Nephron progenitor cell (in vitro differentiated cells): ENCODE measurements at regions not wholly inside any gene's neighbourhood (a gene's known extent, or its start where the extent isn't known, plus 50 kb on each side); places are given as distances from the start of the nearest gene placed in this dataset.

ENCODE experiments used
- DNase-seq: peaks from one replicate; pipeline ENCODE4 v3.0.0; 2021
- H3K27ac Mint-ChIP-seq: 2 replicates; pipeline ENCODE4 v1.8.0; 2021; ENCODE audit warnings: mild to moderate bottlenecking, moderate library complexity, mixed read lengths
- H3K27me3 Mint-ChIP-seq: 2 replicates; pipeline ENCODE4 v1.8.0; 2021; ENCODE audit warnings: mild to moderate bottlenecking, low read depth, mixed read lengths; ENCODE audit not compliant: poor library complexity
- H3K36me3 Mint-ChIP-seq: 2 replicates; pipeline ENCODE4 v1.8.0; 2021; ENCODE audit warnings: low read depth, mixed read lengths
- H3K4me1 Mint-ChIP-seq: 2 replicates; pipeline ENCODE4 v1.8.0; 2021; ENCODE audit warnings: mixed read lengths
- H3K4me3 Mint-ChIP-seq: 2 replicates; pipeline ENCODE4 v1.8.0; 2021; ENCODE audit warnings: mild to moderate bottlenecking, moderate library complexity, mixed read lengths
- H3K9me3 Mint-ChIP-seq: 2 replicates; pipeline ENCODE4 v1.8.0; 2021; ENCODE audit warnings: mild to moderate bottlenecking, moderate library complexity, mixed read lengths
- CTCF ChIP-seq: fragments of 200-600 bp; sonication (generic); IDR thresholded peaks from 2 replicates; pipeline ENCODE4 v1.5.0; 2021; ENCODE audit warnings: antibody characterized with exemption

GRCh38 chr6:139547804-139548203, 173.4 kb upstream of the CITED2 start:
- Mint-ChIP-seq H3K4me1 (peaks cover 59% of the 10 kb centered on the region), H3K4me3 (peak overlapping the region; percentile 17), H3K27ac (peak overlapping the region; percentile 74), H3K36me3 (peaks cover 4% of the 10 kb centered on the region), H3K27me3 (no peaks in the 10 kb centered on the region), H3K9me3 (peaks cover 11% of the 10 kb centered on the region)
- TF ChIP-seq CTCF: no peak
- DNase-seq: no peak

- no peak for DNase-seq
- no peaks in the 10 kb centered on the region for H3K36me3 Mint-ChIP-seq
- H3K9me3 Mint-ChIP-seq: peaks cover 6% of the 10 kb centered on the region
- TF ChIP-seq CTCF: no peak
- peak overlapping the region; percentile 74 for H3K27ac Mint-ChIP-seq
- peaks cover 62% of the 10 kb centered on the region for H3K4me1 Mint-ChIP-seq
- H3K27me3 Mint-ChIP-seq: no peaks in the 10 kb centered on the region
- H3K4me3 Mint-ChIP-seq: peak overlapping the region; percentile 59
Observed at GRCh38 chr6:139547122-139547776, 172.8 kb upstream of the CITED2 start.

- peak overlapping the region; percentile 74 for H3K27ac Mint-ChIP-seq
Observed at GRCh38 chr6:139546106-139546472, 171.6 kb upstream of the CITED2 start.

GRCh38 chr6:139545206-139546105, 171.0 kb upstream of the CITED2 start:
- Mint-ChIP-seq H3K27ac (peak overlapping the region; percentile 74), H3K4me1 (peaks cover 62% of the 10 kb centered on the region), H3K36me3 (no peaks in the 10 kb centered on the region), H3K9me3 (no peaks in the 10 kb centered on the region), H3K4me3 (peak overlapping the region; percentile 52), H3K27me3 (no peaks in the 10 kb centered on the region)
- no peak for TF ChIP-seq CTCF
- no peak for DNase-seq

More at GRCh38 chr6:139546106-139546472, 171.6 kb upstream of the CITED2 start:
- H3K27me3 Mint-ChIP-seq: no peaks in the 10 kb centered on the region
- no peak for DNase-seq
- no peak for TF ChIP-seq CTCF
- H3K9me3 Mint-ChIP-seq: no peaks in the 10 kb centered on the region
- H3K36me3 Mint-ChIP-seq: no peaks in the 10 kb centered on the region
- peak overlapping the region; percentile 10 for H3K4me3 Mint-ChIP-seq
- H3K4me1 Mint-ChIP-seq: peaks cover 62% of the 10 kb centered on the region

GRCh38 chr6:139544701-139545057, 170.2 kb upstream of the CITED2 start:
- H3K27me3 Mint-ChIP-seq: no peaks in the 10 kb centered on the region
- H3K4me3 Mint-ChIP-seq: peak overlapping the region; percentile 4
- H3K4me1 Mint-ChIP-seq: peaks cover 66% of the 10 kb centered on the region
- no peak for DNase-seq
- H3K9me3 Mint-ChIP-seq: no peaks in the 10 kb centered on the region
- H3K27ac Mint-ChIP-seq: peak overlapping the region; percentile 74
- no peaks in the 10 kb centered on the region for H3K36me3 Mint-ChIP-seq
- TF ChIP-seq CTCF: no peak
